K562 (cell line): ENCODE measurements at regions not wholly inside any gene's neighbourhood (a gene's known extent, or its start where the extent isn't known, plus 50 kb on each side); places are given as distances from the start of the nearest gene placed in this dataset.
A peak's percentile ranks its signal among the peaks of the same experiment; 100 is the strongest.

Experiments
- ARID2 ChIP-seq: fragments of 450-650 bp; IDR thresholded peaks from 2 replicates; pipeline ENCODE4 v1.6.1; 2017; ENCODE audit warnings: antibody characterized with exemption, mild to moderate bottlenecking
- BCOR ChIP-seq: fragments of 450-650 bp; IDR thresholded peaks from 2 replicates; pipeline ENCODE4 v1.6.1; 2016
- CBFA2T2 ChIP-seq: fragments of 450-650 bp; conservative IDR thresholded peaks from 2 replicates; pipeline ENCODE4 v1.6.1; 2017; ENCODE audit warnings: mild to moderate bottlenecking
- CREM ChIP-seq: IDR thresholded peaks from 2 replicates; pipeline ENCODE4 v1.6.1; 2014; ENCODE audit warnings: antibody characterized with exemption, low read depth
- ELF2 ChIP-seq: fragments of 250-450 bp; sonication (Bioruptor Pico); IDR thresholded peaks from 2 replicates; pipeline ENCODE4 v1.5.0; 2021; ENCODE audit warnings: mild to moderate bottlenecking
- ESRRA ChIP-seq: fragments of 450-650 bp; IDR thresholded peaks from 2 replicates; pipeline ENCODE4 v1.6.1; 2014; ENCODE audit warnings: low read depth, mild to moderate bottlenecking, moderate library complexity, borderline replicate concordance
- FOXA3 ChIP-seq, 2 experiments: fragments of 450-650 bp in 1 of 2; sonication (generic) in 1 of 2; formaldehyde crosslinking; IDR thresholded peaks in 1 of 2; conservative IDR thresholded peaks in 1 of 2; 2 replicates each; pipeline versions ENCODE4 v1.4.0 to v1.8.0; 2020 to 2022; ENCODE audit warnings: mild to moderate bottlenecking in 2 of 2, missing genetic modification reagents in 1 of 2
- HMG20B ChIP-seq: fragments of 250-450 bp; sonication (Bioruptor Pico); IDR thresholded peaks from 2 replicates; pipeline ENCODE4 v1.5.0; 2021; ENCODE audit warnings: mild to moderate bottlenecking
- IRF9 ChIP-seq: fragments of 450-650 bp; IDR thresholded peaks from 2 replicates; pipeline ENCODE4 v1.6.1; 2016; ENCODE audit warnings: missing biosample characterization, missing genetic modification characterization
- MCM5 ChIP-seq: fragments of 450-650 bp; IDR thresholded peaks from 2 replicates; pipeline ENCODE4 v1.6.1; 2016; ENCODE audit warnings: low read depth
- NFATC3 ChIP-seq: fragments of 450-650 bp; IDR thresholded peaks from 2 replicates; pipeline ENCODE4 v1.6.1; 2017; ENCODE audit warnings: mild to moderate bottlenecking
- PCBP1 ChIP-seq: fragments of 200-400 bp; formaldehyde crosslinking; IDR thresholded peaks from 2 replicates; pipeline ENCODE4 v1.6.1; 2018; ENCODE audit warnings: mild to moderate bottlenecking, low read depth, low read length; ENCODE audit not compliant: poor library complexity, severe bottlenecking
- POLR3G ChIP-seq: IDR thresholded peaks from 2 replicates; pipeline ENCODE4 v1.6.1; 2011; ENCODE audit not compliant: insufficient read length, insufficient replicate concordance; ENCODE audit errors: extremely low read depth
- PREB ChIP-seq: sonication (generic); formaldehyde crosslinking; IDR thresholded peaks from 2 replicates; pipeline ENCODE4 v1.8.1; 2023; ENCODE audit warnings: mild to moderate bottlenecking, missing genetic modification reagents
- RHOXF2B ChIP-seq: fragments of 250-450 bp; sonication (Bioruptor Pico); conservative IDR thresholded peaks from 2 replicates; pipeline ENCODE4 v1.5.1; 2021
- SMARCC2 ChIP-seq: fragments of 450-650 bp; IDR thresholded peaks from 2 replicates; pipeline ENCODE4 v1.6.1; 2017; ENCODE audit warnings: antibody characterized with exemption, moderate library complexity, mild to moderate bottlenecking, low read depth
- TOE1 ChIP-seq, 2 experiments: fragments of 450-650 bp in 1 of 2; sonication (generic) in 1 of 2; formaldehyde crosslinking in 1 of 2; IDR thresholded peaks; 2 replicates each; pipeline versions ENCODE4 v1.7.1 to v1.8.0; 2016 to 2022; ENCODE audit warnings: borderline replicate concordance in 2 of 2, mild to moderate bottlenecking in 2 of 2, antibody characterized with exemption in 1 of 2, inconsistent platforms in 1 of 2, low read depth in 1 of 2, missing genetic modification reagents in 1 of 2, moderate library complexity in 1 of 2
- ZMIZ1 ChIP-seq, 2 experiments: fragments of 150-350 bp in 1 of 2; IDR thresholded peaks; 2 replicates each; pipeline ENCODE4 v1.6.1; 2012 to 2016; ENCODE audit warnings: low read depth in 2 of 2, low read length in 2 of 2, mild to moderate bottlenecking in 1 of 2, moderate library complexity in 1 of 2
- ZNF217 ChIP-seq: sonication (generic); formaldehyde crosslinking; IDR thresholded peaks from 2 replicates; pipeline ENCODE4 v1.8.0; 2022; ENCODE audit warnings: mild to moderate bottlenecking, missing genetic modification reagents
- ZNF584 ChIP-seq: fragments of 200-800 bp; sonication (Bioruptor generic); IDR thresholded peaks from 2 replicates; pipeline ENCODE4 v1.6.1; 2016; ENCODE audit warnings: low read depth, mild to moderate bottlenecking, missing genetic modification characterization, missing compliant biosample characterization
- ZNF76 ChIP-seq: fragments of 250-450 bp; sonication (Bioruptor Pico); IDR thresholded peaks from 2 replicates; pipeline ENCODE4 v1.4.0; 2020; ENCODE audit warnings: mild to moderate bottlenecking, moderate library complexity, borderline replicate concordance
- TF ChIP-seq, protein P1 (sequence below): fragments of 450-650 bp; IDR thresholded peaks from one replicate; pipeline ENCODE4 v1.6.1; 2018; ENCODE audit warnings: mild to moderate bottlenecking, moderate library complexity; ENCODE audit not compliant: partially characterized antibody

DNA sequence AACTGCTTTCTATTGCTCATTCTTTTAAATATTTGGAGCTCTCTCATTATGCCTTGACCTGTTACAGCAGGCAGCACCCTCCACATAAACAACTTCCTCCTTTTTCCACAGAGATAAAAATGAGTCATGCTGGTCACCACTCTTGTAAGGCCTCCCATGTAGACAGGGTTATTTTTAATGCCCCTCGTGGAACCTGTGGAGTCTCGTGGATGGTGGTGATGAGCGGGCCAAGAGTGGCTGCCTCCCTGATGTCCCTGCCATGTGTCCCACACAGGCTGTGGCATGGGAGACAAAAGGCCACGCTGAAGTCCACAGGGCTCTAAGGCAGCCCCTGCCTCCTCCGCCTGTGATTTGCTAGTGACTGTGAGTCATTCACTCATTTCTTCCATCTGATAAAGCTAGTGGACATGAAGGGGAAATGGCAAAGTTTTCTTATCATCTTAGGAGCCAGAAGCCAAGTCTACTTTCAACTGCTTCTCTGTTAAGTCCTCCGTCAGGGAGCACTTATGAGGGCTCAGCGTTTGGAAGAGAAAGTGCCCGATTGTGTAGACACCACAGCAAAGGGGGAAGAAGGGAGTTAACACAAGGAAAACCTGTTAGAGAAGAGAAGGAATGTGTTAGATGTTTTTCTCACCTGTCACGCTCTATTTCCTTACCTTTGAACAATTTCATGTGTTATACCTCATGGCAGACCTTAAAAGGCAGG, 121.6 kb upstream of the FAT1 start (continued):
- TF ChIP-seq FOXA3 (CRISPR knock-in tag; conservative IDR thresholded peaks at IDR 0.05 in 1 of 2, IDR thresholded peaks at IDR 0.05 in 1 of 2) (0 out of 4 replicates have a peak, but pooled peaks have one; percentile 2 to 38), RHOXF2B (CRISPR knock-in tag) (no peak), BCOR (peak; percentile 48; the same call in 1 of the 2 replicates), ARID2 (no peak), ELF2 (CRISPR knock-in tag) (no peak), CREM (no peak; the same call in 1 of the 2 replicates), CBFA2T2 (peak; percentile 49), IRF9 (tag) (no peak), POLR3G (no peak), ZNF76 (CRISPR knock-in tag) (no peak), ZMIZ1 (IDR thresholded peaks at IDR 0.05; ENCODE audit: low read depth in 2 of 2, low read length in 2 of 2) (0 out of 4 replicates have a peak, but pooled peaks of 1 of the 2 experiments have one; percentile 34), PCBP1 (no peak), ZNF217 (no peak), NFATC3 (no peak), SMARCC2 (peak; percentile 100), PREB (CRISPR knock-in tag) (no peak), MCM5 (no peak), TOE1 (IDR thresholded peaks at IDR 0.05; ENCODE audit: borderline replicate concordance) (peak; percentile 66; the same call in 1 of the 2 replicates), TOE1 (CRISPR knock-in tag; IDR thresholded peaks at IDR 0.05; ENCODE audit: borderline replicate concordance, low read depth) (no peak), ESRRA (peak; percentile 51; the same call in 1 of the 2 replicates), ZNF584 (CRISPR knock-in tag) (peak; percentile 47; the same call in 1 of the 2 replicates), HMG20B (CRISPR knock-in tag) (no peak)
- TF ChIP-seq, protein P1, sequence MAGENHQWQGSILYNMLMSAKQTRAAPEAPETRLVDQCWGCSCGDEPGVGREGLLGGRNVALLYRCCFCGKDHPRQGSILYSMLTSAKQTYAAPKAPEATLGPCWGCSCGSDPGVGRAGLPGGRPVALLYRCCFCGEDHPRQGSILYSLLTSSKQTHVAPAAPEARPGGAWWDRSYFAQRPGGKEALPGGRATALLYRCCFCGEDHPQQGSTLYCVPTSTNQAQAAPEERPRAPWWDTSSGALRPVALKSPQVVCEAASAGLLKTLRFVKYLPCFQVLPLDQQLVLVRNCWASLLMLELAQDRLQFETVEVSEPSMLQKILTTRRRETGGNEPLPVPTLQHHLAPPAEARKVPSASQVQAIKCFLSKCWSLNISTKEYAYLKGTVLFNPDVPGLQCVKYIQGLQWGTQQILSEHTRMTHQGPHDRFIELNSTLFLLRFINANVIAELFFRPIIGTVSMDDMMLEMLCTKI = no peak
